Sigmoid colon (tissue), 6 donors: ENCODE measurements at regions not wholly inside any gene's neighbourhood (a gene's known extent, or its start where the extent isn't known, plus 50 kb on each side); places are given as distances from the start of the nearest gene placed in this dataset.

Source experiments
- DNase-seq: peaks from one replicate; pipeline ENCODE4 v3.0.0-alpha.2; 2019
- H3K27ac ChIP-seq, 4 donors: fragments of 200-600 bp; sonication (generic); one replicate each; pipeline ENCODE4 v1.5.1; 2016 to 2019; ENCODE audit warnings: mild to moderate bottlenecking in 1 of 4
- H3K27me3 ChIP-seq, 3 donors: fragments of 200-600 bp; sonication (generic); one replicate each; pipeline ENCODE4 v1.5.1; 2019; ENCODE audit warnings: mild to moderate bottlenecking in 1 of 3
- H3K36me3 ChIP-seq, 4 donors: fragments of 200-600 bp; sonication (generic); one replicate each; pipeline ENCODE4 v1.5.1; 2016 to 2019
- H3K4me1 ChIP-seq, 4 donors: fragments of 200-600 bp; sonication (generic); one replicate each; pipeline ENCODE4 v1.5.1; 2017 to 2019
- H3K4me3 ChIP-seq, 4 donors: fragments of 200-600 bp; sonication (generic); one replicate each; pipeline ENCODE4 v1.5.1; 2017 to 2019; ENCODE audit warnings: mild to moderate bottlenecking in 2 of 4, moderate library complexity in 1 of 4
- H3K9me3 ChIP-seq, 4 donors: fragments of 200-600 bp in 3 of 4; sonication (generic) in 3 of 4; one replicate each; pipeline versions ENCODE4 v1.5.1 to v1.6.1; 2013 to 2019
- CTCF ChIP-seq, 4 experiments: fragments of 450-650 bp in 3 of 4; fragments of 200-600 bp in 1 of 4; IDR thresholded peaks; one replicate each; pipeline ENCODE4 v1.5.1; 2016 to 2019; ENCODE audit warnings: antibody characterized with exemption in 4 of 4, mild to moderate bottlenecking in 3 of 4, moderate library complexity in 2 of 4
- EP300 ChIP-seq, 4 donors: sonication (generic); formaldehyde crosslinking; IDR thresholded peaks; one replicate each; pipeline ENCODE4 v1.6.1; 2017; ENCODE audit warnings: antibody characterized with exemption in 4 of 4
- POLR2A ChIP-seq, 2 donors: fragments of 450-650 bp; IDR thresholded peaks; one replicate each; pipeline ENCODE4 v1.6.1; 2016; ENCODE audit warnings: antibody characterized with exemption in 2 of 2, mild to moderate bottlenecking in 2 of 2, moderate library complexity in 2 of 2
- POLR2AphosphoS5 ChIP-seq, 4 donors: sonication (generic); formaldehyde crosslinking; IDR thresholded peaks; one replicate each; pipeline ENCODE4 v1.6.1; 2017; ENCODE audit warnings: antibody characterized with exemption in 4 of 4
- WGBS, 2 donors: extraction: QIAGEN DNeasy Blood & Tissue Kit; methylation state at CpG; one replicate each; pipeline ENCODE4 v1.1.7; 2013; 5-methylcytosine and 5-hydroxymethylcytosine counted together
- intact Hi-C: fragments of 100-400 bp; cut with DNase I; formaldehyde crosslinking; loops from one replicate; pipeline ENCODE4 v1.15.1; 2023
- donor health status: healthy with polysubstance abuse.
- donor health status: healthy.

DNA sequence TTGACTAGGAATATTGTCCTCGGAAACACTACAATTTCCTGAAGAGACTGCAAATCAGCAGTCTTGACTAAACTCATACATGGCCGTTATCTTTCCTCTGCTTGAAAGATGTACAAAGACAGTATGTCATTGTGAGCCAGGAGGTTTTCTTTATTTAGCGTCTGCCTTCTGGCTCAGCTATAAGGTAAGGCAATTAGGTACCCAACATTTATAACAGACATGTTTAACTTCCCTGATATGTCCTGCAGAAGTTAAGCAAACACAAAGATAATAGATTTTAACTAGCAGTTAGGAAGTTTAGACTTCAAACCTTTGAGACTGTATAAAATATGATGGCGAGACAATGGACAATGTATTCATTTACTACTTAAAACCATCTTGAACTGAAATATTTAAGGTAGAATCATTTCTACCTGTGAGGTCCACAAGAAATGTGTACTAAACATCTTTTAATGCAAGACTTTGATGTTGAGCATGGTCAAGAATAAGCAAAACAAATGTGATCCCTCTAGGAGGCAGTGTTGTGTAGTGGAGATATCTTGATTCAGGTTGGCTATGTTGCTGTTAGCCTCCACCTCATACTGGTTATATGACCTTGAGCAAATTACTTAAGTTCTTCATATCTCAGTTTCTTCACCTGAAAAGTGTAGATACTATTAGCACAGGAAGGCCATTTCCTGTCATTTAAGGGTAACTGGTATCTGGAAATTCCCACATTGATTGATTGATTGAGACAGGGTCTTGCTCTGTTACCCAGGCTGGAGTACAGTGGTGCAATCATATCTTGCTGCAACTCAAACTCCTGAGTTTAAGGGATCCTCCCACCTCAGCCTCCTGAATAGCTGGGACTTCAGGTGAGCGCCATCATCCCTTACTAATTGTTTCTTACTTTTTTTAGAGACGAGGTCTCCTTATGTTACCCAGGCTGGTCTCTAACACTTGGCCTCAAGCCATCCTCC lies 96.3 kb upstream of the EEA1 start:
- intact Hi-C loops = loop anchor here (5.0 kb wide), 1 partner anchor 372 kb away; no protein-coding TSS in a partner anchor
- TF ChIP-seq EP300 (IDR thresholded peaks at IDR 0.05) (no peak), CTCF (IDR thresholded peaks at IDR 0.05) (peak in 3 of 4 experiments; percentile 45 to 51 (median 46))
- WGBS, 2 donors = 40 to 77% methylated on average over 6 of the region's 6 CpGs
- Histone ChIP-seq H3K4me1 (no peaks in the 10 kb centered on the region), H3K27ac (no peak overlapping the region), H3K9me3 (no peaks in the 10 kb centered on the region), H3K36me3 (no peaks in the 10 kb centered on the region), H3K27me3 (no peaks in the 10 kb centered on the region), H3K4me3 (no peak overlapping the region)
- no peak for DNase-seq

DNA sequence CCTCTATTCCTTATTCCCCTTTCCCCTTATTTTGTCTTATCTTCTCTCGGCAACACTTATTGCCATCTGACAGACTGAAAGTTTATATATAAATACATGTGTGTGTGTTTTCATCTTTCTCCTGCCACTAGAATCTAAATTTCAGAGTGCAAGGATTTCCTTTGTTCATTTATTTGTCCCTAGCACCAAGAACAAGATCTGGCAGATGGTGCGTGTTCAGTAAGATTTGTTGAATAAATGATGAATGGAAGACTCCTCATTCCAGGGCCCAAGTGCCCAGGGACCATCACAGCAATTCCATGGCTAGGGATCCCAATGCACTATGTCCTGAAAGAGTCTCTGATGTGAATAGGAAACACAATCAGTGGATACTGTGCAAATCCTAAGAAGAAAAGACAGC lies 97.9 kb upstream of the EEA1 start:
- TF ChIP-seq CTCF (IDR thresholded peaks at IDR 0.05) = no peak
- no peak overlapping the region for H3K27ac ChIP-seq
- H3K36me3 ChIP-seq = no peaks in the 10 kb centered on the region
- DNase-seq = no peak
- H3K4me1 ChIP-seq = no peaks in the 10 kb centered on the region
- H3K27me3 ChIP-seq = no peaks in the 10 kb centered on the region
- intact Hi-C loops = loop anchor here (5.0 kb wide), 1 partner anchor 370 kb away; no protein-coding TSS in a partner anchor
- H3K4me3 ChIP-seq = no peak overlapping the region
- 91 to 93% methylated on average over 2 of the region's 2 CpGs for WGBS, 2 donors
- H3K9me3 ChIP-seq = no peaks in the 10 kb centered on the region

GRCh38 chr12:93029091-93029490 lies 100.0 kb upstream of the EEA1 start:
- DNase-seq = no peak
- no peaks in the 10 kb centered on the region for H3K27me3 ChIP-seq
- WGBS, 2 donors = 89 to 91% methylated on average over 4 of the region's 4 CpGs
- TF ChIP-seq EP300 (IDR thresholded peaks at IDR 0.05) = no peak
- TF ChIP-seq POLR2AphosphoS5 (IDR thresholded peaks at IDR 0.05) = no peak
- H3K36me3 ChIP-seq = no peaks in the 10 kb centered on the region
- no peak overlapping the region for H3K27ac ChIP-seq
- H3K4me1 ChIP-seq = no peaks in the 10 kb centered on the region
- H3K4me3 ChIP-seq = no peak overlapping the region
- no peaks in the 10 kb centered on the region for H3K9me3 ChIP-seq
- intact Hi-C loops = loop anchor here (5.0 kb wide), 1 partner anchor 368 kb away; no protein-coding TSS in a partner anchor

- Histone ChIP-seq H3K4me1 (no peaks in the 10 kb centered on the region), H3K4me3 (no peak overlapping the region), H3K9me3 (no peaks in the 10 kb centered on the region), H3K27me3 (no peaks in the 10 kb centered on the region), H3K27ac (no peak overlapping the region), H3K36me3 (no peaks in the 10 kb centered on the region)
- 75 to 78% methylated on average over 2 of the region's 2 CpGs for WGBS, 2 donors
- TF ChIP-seq CTCF (IDR thresholded peaks at IDR 0.05) (no peak), POLR2A (IDR thresholded peaks at IDR 0.05) (no peak), POLR2AphosphoS5 (IDR thresholded peaks at IDR 0.05) (no peak)
- intact Hi-C loops = no loop called here
- no peak for DNase-seq
These were observed 101.9 kb upstream of the EEA1 start for GRCh38 chr12:93031028-93031427.

DNA sequence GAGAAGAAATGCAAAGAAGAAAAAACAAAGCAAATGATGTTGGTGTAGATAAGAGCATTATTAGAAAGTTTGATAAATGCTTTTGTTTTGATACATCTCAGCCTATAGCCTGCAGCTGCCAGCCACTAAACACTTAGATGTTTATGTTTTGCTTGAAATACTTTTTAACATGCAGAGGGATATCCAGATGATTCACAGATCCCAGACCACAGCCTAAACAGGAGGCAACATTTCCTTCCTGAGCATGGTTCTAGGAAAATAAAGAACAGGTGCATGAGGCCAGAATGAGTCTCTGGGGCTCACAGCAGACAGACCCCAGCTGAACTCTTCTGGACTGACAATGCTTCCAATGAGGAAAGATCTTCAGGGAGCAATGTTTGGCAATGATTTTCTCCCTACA lies 103.7 kb upstream of the EEA1 start:
- DNase-seq = no peak
- intact Hi-C loops = no loop called here
- Histone ChIP-seq H3K27me3 (no peaks in the 10 kb centered on the region), H3K9me3 (no peaks in the 10 kb centered on the region), H3K4me1 (no peaks in the 10 kb centered on the region), H3K27ac (no peak overlapping the region), H3K4me3 (no peak overlapping the region), H3K36me3 (no peaks in the 10 kb centered on the region)
- no peak for TF ChIP-seq POLR2A (IDR thresholded peaks at IDR 0.05)
- TF ChIP-seq POLR2AphosphoS5 (IDR thresholded peaks at IDR 0.05) = no peak
- TF ChIP-seq CTCF (IDR thresholded peaks at IDR 0.05) = no peak
- TF ChIP-seq EP300 (IDR thresholded peaks at IDR 0.05) = no peak
